A673 (cell line): ENCODE measurements at regions not wholly inside any gene's neighbourhood (a gene's known extent, or its start where the extent isn't known, plus 50 kb on each side); places are given as distances from the start of the nearest gene placed in this dataset.

ENCODE experiments used
- EZH2 ChIP-seq: fragments of 200-600 bp; sonication (generic); IDR thresholded peaks from 2 replicates; pipeline ENCODE4 v1.6.1; 2017; ENCODE audit warnings: borderline replicate concordance, low read depth, mild to moderate bottlenecking, mixed read lengths, antibody characterized with exemption, low read length; ENCODE audit not compliant: poor library complexity, severe bottlenecking
- TF ChIP-seq, protein P1 (sequence below): fragments of 300-800, 200-600 bp; sonication (generic); conservative IDR thresholded peaks from 2 replicates; pipeline ENCODE4 v1.5.1; 2017; ENCODE audit warnings: low read depth, mild to moderate bottlenecking, antibody characterized with exemption, low read length, moderate library complexity, mixed read lengths

DNA sequence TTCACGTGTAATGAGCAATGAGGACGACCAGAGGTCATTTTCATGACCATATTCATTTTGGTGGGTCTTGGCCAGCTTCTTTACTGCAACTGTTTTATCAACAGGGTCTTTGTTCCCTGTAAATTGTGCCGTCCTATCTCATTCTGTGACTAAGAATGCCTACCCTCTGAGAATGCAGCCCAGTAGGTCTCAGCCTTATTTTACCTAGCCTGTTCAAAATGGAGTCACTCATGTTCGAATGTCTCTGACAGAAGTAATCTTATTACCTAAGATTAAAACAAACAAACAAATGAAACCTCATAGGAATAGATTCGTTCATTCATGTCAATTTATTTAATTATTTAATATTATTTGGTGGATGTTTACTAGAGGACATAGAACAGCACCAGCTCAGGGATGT lies 714.8 kb downstream of the ADCYAP1 start:
- TF ChIP-seq, protein P1, sequence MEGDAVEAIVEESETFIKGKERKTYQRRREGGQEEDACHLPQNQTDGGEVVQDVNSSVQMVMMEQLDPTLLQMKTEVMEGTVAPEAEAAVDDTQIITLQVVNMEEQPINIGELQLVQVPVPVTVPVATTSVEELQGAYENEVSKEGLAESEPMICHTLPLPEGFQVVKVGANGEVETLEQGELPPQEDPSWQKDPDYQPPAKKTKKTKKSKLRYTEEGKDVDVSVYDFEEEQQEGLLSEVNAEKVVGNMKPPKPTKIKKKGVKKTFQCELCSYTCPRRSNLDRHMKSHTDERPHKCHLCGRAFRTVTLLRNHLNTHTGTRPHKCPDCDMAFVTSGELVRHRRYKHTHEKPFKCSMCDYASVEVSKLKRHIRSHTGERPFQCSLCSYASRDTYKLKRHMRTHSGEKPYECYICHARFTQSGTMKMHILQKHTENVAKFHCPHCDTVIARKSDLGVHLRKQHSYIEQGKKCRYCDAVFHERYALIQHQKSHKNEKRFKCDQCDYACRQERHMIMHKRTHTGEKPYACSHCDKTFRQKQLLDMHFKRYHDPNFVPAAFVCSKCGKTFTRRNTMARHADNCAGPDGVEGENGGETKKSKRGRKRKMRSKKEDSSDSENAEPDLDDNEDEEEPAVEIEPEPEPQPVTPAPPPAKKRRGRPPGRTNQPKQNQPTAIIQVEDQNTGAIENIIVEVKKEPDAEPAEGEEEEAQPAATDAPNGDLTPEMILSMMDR, result no peak
- no peak for TF ChIP-seq EZH2
